HG03432 (cell line): ENCODE measurements at regions not wholly inside any gene's neighbourhood (a gene's known extent, or its start where the extent isn't known, plus 50 kb on each side); places are given as distances from the start of the nearest gene placed in this dataset.
A peak's percentile ranks its signal among the peaks of the same experiment; 100 is the strongest.
"Not testable (repeated sequence)": the region's sequence is repeated elsewhere in the genome, so short reads cannot be mapped to it uniquely, and the experiment has no call there.

Experiments used
- ATAC-seq: cut with Tn5 transposase; IDR thresholded peaks from one replicate; pipeline ENCODE4 v1.9.1; 2021; ENCODE audit warnings: mild to moderate bottlenecking, moderate library complexity; ENCODE audit not compliant: unreplicated experiment

GRCh38 chr1:229119876-229120275 lies 151.0 kb upstream of the RAB4A start:
- no peak for ATAC-seq

- ATAC-seq = no peak
Measured at GRCh38 chr1:229121845-229122436, 149.0 kb upstream of the RAB4A start.

- no peak for ATAC-seq
Measured at GRCh38 chr1:229122606-229123005, 148.3 kb upstream of the RAB4A start.

GRCh38 chr1:229124116-229124515 lies 146.8 kb upstream of the RAB4A start:
- no peak for ATAC-seq

- no peak for ATAC-seq
Measured at GRCh38 chr1:229124520-229125124, 146.3 kb upstream of the RAB4A start.

DNA sequence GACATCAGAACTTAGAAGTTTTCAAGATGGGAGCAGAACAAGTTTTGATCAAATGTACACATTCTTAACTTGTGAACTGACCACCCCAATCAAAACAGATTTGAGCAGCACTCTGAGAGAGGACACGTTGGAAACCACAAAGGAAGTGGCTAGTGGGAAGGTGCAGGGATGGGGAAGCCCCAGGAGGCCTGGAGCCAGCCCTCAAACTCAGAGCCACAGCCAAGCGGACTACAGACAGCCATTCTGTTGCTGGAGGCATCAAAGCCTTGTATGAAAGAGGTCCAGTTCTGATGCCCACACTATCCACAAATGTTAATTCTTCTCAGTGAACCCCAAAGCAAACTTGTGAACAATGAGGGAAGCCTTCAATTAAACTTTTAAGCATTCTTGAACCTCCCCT lies 143.6 kb upstream of the RAB4A start:
- peak; percentile 62 for ATAC-seq

GRCh38 chr1:229128066-229128608 lies 142.8 kb upstream of the RAB4A start:
- no peak for ATAC-seq

DNA sequence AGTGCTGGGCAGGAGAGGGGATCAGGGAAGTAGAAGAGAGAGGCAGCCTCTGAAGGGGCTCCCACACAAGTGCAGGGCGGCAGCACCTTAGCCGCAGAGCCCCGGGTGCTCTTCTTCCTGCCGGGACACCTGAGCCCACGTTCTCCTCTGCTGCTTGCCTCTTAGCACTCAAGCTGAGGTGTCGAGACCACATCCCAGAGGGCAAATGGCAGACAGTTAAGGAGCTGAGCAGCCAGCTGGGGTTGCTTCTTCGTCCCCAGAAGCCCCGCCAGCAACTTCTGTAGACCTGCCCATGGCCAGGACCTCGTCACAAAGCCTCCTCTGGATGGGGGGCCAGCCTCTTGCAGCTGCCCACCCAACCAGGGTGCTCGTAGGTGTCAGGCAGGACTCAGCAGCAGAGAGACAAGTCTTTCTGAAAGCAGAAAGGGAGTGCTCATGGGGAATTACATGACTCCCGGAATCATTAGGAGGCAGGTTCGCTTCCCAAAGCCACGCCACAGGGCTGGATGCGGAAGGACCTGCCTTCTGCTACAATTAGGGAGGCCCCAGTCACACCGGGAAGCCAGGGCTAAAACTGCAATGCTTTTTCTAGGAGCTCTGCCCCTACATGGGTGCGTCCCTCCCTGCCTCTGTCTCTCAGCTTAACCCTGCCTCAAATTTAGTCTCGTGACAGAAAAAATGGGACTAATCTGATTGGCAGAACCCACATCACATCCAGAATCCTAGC lies 141.4 kb upstream of the RAB4A start:
- ATAC-seq = no peak

DNA sequence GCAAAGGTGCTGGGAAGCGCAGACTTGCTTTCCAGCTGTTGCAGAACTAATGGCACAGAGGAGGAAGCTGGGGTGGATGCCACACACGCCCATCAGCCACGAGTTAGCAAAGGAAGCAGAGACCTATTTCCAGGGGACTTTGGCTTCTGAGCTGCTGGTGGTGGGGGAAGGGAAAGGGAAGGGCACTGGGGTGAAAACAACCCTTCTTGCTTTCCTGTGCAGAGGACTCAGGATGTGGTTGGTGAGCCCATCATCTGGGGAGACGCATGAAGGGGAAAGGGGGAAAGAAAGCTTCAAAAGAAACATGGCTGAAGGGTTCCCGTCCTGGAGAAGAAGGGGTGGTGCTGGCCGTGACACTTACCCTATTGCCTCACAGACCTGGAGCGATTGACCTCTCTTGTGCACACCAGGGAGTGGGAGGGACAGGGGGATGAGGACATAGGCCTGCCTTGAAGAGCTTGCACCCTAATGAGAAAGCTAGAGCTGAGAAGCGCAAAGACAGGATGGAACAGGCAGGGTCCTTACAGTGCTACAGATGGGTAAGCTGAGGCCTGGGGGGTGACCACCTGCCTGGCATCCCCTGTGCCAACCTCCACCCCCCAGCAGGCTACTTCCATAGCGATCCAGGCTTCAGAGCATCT lies 140.8 kb upstream of the RAB4A start:
- no peak for ATAC-seq

GRCh38 chr1:229131243-229132105 lies 139.4 kb upstream of the RAB4A start:
- ATAC-seq = no peak

DNA sequence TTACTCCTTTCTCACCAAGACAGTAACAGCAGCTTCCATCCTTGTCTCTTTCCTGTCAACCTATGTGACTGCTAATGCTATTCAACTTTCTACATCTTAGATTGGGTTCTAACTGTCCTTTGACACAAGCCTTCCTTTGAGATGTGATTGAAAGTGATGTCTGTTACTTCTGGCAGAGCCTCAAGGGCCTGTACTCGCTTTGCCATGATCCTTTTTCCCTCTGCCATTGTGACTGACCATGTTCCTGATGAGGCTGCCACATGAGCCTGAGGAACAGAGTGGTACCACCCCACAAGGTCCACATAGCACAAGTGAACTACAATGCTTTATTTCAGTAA lies 138.8 kb upstream of the RAB4A start:
- ATAC-seq = no peak

GRCh38 chr1:229132706-229133105 lies 138.2 kb upstream of the RAB4A start:
- ATAC-seq = no peak

GRCh38 chr1:229133151-229133550 lies 137.8 kb upstream of the RAB4A start:
- no peak for ATAC-seq

DNA sequence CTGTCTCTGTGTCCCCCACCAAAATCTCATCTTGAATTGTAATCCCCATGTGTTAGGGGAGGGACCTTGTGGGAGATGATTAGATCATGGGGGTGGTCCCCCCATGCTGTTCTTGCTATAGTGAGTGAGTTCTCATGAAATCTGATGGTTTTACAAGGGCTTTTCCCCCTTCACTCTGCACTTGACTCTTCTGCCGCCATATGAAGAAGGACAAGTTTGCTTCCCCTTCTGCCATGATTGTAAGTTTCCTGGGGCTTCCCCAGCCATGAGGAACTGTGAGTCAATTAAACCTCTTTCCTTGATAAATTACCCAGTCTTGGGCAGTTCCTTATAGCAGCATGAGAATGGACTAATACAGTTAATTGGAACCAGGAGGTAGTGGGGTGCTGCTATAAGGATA lies 137.1 kb upstream of the RAB4A start:
- no peak for ATAC-seq

DNA sequence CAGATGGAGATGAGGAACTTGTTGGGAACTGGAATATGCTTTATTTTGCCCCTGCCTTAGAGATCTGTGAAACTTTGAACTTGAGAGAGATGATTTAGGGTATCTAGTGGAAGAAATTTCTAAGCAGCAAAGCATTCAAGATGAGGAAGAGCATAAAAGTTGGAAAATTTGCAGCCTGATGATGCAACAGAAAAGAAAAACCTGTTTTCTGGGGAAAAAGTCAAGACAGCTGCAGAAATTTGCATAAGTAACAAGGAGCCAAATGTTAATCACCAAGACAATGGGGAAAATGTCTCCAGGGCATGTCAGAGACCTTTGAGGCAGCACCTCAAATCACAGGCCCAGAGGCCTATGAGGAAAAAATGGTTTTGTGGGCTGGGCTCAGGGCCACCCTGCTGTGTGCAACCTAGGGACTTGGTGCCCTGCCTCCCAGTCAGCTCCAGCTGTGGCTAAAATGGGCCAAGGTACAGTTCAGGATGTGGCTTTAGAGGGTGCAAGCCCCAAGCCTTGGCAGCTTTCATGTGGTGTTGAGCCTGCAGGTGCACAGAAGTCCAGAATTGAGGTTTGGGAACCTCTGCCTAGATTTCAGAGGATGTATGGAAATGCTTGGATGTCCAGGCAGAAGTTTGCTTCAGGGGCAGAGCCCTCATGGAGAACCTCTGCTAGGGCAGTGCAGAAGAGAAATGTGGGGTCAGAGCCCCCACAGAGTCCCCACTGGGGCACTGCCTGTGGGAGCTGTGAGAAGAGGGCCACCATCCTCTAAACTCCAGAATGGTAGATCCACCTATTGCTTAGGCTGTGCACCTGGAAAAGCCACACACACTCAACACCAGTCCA lies 136.3 kb upstream of the RAB4A start:
- not testable (repeated sequence) for ATAC-seq

GRCh38 chr1:229135773-229136172 lies 135.1 kb upstream of the RAB4A start:
- ATAC-seq = no peak

DNA sequence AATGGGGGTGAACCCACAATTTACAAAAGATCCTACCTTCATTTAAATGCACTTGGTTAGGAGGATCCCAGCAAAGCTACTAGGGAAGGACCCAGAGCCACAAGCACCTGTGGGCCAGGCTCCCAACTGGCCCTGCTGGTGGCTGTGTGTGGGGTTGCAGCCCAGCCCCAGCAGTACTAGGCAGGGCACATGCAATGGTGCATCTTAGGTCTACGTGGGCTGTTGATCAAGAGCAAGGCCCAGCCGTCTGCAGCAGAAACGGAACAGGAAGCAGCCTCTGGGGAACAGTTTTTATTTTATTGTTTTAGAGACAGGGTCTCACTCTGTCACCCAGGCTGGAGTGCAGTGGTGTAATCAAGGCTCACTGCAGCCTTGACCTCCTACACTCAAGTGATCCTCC lies 134.1 kb upstream of the RAB4A start:
- ATAC-seq = no peak

- ATAC-seq = no peak
Measured at GRCh38 chr1:229137271-229137670, 133.6 kb upstream of the RAB4A start.

DNA sequence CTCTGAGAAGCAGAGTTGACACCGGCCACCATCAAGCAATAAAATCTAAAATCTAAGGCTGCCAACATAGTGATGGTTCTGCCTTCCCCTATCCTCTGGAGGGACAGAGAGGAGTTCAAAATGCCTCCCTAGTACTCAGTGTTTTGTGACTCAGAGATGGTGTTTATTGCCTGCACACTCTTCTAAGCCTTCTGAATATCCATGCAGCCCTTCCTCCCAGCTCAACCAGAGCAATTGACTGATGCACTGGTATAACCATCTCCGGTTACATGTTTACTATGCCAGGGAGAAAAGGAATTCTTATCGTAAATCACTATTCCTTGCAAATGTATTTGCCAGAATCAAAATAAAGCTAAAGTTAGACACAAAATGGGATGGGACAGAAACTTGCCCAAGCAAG lies 132.9 kb upstream of the RAB4A start:
- ATAC-seq = no peak
